GM18868 (cell line): ENCODE measurements at regions not wholly inside any gene's neighbourhood (a gene's known extent, or its start where the extent isn't known, plus 50 kb on each side); places are given as distances from the start of the nearest gene placed in this dataset.

ENCODE experiments used
- ATAC-seq: cut with Tn5 transposase; IDR thresholded peaks from one replicate; pipeline ENCODE4 v1.9.1; 2021; ENCODE audit warnings: mild to moderate bottlenecking, moderate library complexity; ENCODE audit not compliant: unreplicated experiment

DNA sequence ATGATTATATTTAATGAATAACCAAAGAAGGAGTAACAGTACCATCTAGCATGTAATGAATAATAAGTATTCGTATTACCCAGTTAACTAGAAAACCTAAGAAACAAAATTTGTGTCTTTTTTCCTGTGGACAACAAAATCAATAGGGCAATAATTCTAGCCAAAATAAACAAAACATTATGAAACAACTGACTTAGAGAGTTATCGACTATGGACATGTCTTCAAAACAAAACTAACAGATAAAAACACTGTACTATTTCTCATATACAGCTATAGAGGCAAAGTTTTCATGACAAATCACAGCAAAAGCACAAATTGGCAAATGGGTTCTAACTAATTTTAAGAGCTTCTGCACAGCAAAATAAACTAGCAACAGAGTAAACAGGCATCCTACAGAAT is 224.1 kb downstream of the ALX1 start:
- no peak for ATAC-seq

DNA sequence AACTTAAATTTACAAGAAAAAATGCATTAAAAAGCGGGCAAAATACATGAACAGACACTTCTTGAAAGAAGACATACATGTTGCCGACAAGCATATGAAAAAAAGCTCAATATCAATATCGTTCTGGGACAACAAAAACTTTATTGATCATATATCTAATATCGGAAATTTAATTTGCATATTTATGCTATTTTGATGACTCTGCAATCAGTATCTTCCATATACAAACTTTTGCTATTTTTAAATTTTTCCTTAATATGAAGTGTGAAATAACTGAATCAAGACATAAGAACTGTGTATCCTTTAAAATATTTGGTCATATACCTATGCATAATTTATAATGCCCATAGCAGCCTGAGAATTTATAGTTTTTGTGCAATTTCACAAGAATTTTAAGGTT is 224.6 kb downstream of the ALX1 start:
- no peak for ATAC-seq

DNA sequence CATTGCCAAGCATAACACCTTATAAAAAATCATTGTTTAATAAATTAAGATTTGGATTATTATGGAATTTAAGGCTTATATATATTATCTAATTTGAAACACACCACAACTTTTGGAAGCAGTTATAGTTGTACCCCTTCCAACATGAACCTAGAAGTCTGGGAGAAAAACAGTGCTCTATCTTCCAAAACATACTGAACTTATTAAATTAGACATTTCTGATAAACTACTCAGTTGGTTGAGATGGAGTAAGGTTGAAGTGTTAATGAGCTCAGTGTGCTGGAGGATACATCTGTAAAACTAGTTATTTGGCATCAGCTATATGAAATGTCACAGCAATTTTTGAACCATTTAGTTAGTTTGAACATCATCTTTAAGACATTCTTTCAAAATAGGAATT is 227.4 kb downstream of the ALX1 start:
- ATAC-seq, result no peak

DNA sequence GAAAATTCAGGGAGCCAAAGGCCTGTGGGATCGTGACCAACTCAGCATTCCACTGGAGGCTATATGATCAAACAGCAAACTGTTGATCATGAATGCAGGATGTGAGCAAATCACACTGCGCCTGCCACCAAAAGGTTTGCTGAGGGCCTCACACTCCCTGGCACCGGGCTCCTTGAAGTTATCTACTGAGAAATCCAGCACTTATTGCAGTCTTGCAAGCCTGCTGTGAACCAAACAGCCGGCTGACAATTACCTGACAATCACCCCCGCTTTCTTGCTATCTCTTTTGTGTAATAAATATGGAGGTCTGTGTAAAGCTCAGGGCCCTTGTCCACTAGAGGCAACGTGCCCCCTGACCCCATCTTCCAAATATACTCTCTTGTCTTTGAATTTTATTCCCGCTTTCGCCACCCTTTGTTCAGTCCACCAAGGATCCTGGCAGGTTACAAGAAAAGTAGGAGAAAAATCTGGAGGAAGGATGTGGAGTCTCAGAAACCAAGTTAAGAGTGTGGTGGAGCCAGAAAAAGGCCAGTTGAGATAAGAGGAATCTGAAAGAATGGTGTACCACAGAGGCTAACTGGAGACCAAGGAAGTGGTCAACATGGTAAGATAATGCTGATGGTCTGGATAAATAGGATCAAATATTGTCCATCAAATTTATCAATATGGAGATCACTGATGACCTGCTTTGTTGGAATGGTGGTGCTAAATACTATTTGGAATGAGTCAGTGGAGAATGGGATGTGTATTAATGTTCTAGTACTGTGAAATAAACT is 229.2 kb downstream of the ALX1 start:
- ATAC-seq, result no peak

DNA sequence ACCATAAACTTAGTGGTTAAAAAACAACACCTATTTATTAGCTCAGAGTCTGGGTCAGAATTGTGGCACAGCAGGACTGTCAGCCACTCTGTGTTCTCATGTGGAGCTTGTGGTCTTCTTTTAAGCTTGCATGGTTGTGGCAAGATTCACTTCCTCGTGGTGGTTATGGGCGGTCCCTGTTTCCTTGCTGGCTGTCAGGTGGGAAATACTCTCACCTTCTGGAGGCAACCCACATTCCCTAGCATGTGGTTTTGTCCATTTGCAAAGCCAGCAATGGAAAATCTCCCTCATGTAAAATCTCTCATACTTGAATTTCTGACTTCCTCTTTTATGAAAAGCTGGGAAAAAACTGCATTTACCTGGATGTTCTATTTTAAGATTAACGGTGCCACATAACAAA is 229.8 kb downstream of the ALX1 start:
- ATAC-seq, result peak; percentile 97

DNA sequence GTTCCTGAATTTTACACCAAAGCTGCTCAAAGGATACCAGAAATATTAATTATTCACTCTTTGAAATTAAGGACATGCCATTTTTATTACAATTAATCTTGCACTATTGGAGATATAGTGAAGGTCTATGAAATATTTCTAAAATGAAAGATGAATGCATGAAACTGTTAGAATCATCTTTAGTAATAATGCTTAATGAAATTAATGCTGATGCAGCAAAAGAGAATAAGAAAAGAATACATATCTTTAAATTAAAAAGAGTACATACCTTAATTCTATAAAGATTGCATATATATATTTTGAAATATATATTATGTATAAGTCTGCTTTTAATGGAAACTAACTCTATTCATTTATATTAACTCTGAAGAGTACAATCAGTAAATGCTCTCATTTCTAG is 236.0 kb downstream of the ALX1 start:
- no peak for ATAC-seq

DNA sequence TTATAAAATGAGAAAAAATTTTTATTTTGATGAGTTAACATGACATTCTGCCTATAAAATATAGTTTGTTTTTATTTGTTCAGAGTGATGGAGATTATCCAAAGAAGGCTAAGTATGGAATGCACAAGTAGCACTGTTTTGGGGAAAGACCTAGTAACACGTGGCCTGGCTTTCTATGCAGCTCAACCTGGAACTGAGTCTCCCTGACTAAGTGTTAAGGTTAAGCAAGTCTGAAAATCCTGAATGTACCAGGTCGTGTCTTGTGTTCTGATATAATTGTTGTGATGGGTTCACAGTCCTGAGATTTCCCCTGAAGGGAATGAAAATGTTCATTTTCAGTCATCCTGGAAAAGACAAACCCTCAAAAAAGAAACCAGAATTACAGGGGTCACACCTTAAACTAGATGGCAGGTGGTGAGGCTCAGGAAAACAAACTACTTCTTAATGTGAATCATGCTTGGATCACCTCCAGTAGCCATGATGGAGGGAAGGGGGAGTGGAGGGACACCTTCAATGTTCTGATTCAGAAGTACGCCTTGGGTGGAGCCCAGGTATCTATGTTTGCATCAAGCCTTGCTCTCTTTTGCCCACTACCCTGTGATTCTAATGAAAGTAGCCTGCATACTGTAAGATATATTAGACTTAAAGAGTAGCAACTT is 236.8 kb downstream of the ALX1 start:
- ATAC-seq, result no peak

DNA sequence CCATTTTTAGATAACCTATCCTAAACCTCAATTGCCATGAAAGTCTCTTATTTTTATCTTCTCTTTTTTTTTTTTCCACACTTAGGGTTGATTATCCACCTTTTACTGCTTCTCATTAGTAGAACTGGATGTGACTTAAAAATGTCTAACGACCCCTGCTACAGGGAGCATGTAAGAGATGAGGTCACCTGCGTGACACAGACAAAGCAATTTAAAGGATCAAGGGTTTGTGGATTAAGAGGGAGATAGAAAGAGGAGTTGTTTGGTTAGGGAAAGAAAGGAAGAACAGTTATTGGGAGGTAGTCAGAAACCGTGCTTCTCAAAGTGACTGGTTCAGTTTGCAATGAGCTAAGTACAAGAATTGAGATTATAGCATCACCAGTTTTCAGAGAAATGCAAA is 239.1 kb downstream of the ALX1 start:
- ATAC-seq, result no peak

DNA sequence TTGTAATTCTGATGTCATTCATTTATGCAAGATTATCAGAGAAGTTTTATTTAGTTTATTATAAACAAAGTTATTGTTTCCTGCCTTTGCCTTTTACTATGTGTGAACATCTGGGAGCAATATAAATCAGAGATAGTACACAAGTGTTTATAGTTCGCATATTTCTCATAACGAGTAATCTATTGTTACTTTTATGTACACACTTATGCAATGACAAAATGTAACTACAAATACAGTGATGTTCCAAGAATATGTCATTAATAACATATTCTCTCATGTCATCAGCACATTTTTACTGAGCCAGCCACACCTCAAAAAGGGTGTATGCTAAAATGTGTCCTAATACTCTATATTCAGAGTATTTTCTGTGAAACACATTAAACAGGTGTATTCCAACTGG is 243.2 kb downstream of the ALX1 start:
- ATAC-seq, result no peak

DNA sequence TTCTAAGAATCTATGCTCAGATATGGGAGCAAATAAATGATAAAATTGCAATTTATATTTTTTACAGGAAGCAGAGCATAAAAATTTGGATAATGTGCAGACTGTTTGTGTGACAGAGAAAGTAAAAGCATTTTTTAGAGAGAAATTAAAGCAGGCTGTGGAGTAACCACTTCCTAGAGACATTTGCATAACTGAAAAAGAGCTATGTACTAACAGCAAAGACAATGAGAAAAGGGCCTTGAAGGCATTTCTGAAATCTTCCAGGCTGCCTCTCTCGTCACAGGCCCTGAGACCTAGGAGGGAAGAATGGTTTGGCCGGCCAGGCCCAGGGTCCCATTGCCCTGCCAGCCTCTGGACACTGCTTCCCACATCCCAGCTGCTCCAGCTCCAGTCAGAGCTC is 247.2 kb downstream of the ALX1 start:
- peak; percentile 66 for ATAC-seq

DNA sequence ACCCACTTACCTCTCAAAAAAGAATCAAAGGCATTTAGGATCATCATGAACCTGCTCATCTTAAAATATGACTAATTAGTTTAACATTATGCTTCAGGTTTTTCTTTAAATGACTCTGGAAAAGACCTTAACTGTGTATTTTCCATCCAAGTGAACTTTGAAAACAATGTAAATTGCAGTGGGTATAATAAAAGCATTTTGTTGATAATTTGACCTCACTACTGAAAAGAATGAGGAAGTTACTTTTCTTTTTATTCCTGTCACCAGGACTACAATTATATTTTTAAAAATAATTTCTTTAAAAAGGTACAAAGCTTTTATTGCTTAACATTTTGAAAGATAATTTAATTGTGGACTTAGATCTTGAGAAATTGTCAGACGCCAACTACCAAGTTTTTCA is 249.9 kb downstream of the ALX1 start:
- no peak for ATAC-seq

DNA sequence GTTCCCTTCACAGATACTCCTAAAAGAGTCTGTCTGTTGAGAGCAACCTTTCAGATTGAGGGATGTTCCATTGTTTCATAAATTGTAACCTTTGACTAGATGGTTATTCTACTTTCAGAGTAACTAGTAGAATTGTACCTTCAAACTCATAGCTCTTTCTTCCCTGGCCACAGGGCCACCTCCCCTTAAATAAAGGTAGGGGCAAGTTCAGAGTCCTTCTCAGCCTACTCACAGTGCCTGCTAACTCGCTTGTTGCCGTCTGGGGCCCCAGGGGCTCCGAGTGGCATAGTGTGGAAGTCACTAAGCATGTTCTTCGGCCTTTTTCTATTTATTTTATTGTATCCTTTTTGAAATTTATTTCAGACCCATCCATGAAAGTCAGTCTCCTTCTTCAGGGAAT is 250.4 kb downstream of the ALX1 start:
- no peak for ATAC-seq

DNA sequence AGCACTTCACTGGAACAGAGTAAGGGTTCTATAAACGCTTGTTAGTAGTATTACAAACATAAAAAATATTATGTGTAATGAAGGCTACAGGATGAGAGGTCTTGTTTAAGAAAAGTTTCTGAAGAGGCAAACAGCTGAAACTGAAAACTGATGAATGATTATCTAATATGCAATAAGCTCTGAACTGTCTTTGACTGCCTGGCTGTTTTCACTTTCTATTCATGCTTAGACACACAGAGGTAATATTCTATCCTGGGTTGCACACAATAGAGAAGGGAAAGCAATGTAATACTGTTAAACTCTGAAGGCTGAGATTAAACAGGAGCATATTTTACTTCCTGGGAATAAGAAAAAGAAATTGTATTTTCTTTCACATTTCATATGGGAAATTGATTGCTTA is 251.3 kb downstream of the ALX1 start:
- peak; percentile 85 for ATAC-seq

DNA sequence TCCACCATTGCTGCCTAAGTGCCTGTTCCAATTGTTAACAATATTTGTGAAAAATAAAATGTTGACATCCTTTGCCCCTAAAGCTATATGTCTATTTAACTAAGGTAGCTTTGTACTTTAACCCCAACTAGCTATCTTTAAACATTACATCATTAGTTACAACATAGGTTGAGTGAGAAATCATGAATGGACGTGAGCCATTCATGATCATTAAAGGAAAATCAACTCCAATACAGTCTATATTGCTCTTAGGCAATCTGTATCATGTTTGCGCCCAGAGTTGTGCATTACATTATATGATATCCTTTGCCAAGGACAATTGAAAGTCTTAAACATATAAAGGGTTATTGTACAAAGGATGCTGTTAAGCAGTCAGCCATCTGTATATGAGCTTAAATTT is 269.6 kb downstream of the ALX1 start:
- ATAC-seq, result no peak

DNA sequence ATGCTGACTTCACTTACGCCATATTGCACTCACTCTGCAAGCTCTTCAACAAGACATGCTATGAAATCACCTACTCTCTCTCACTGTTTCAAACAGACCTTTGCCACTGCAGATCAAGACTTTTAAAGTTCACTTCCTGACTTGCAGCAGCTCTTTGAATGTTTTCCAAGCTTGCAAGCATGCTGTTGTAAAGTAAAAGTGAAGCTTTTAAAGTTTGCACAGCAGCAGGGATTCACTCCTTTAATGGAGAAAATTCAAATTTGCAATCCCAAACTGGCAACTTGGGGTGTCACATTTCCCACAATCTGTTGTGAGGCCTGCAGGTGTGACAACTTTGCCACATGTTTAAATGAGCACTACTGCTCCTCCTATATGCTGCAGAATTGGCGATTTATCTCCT is 270.9 kb downstream of the ALX1 start:
- ATAC-seq, result no peak

DNA sequence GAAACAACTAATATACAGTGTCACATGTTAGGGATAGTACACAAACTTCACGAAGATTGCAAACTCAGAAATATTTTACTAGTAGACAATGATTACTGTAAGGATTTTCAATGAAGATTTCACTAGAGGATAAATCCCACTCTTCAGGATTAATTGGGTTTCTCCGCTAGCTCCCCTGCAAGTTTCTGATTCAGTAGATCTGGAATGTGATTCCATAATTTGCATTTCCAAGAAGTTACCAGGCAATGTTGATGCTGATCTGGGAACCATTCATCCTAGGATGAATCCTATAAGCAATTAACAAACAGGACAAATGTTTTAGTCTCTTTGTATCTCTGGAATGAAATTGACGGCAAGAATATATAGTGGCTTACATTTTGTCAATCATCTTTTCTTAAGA is 272.4 kb downstream of the ALX1 start:
- ATAC-seq, result no peak

DNA sequence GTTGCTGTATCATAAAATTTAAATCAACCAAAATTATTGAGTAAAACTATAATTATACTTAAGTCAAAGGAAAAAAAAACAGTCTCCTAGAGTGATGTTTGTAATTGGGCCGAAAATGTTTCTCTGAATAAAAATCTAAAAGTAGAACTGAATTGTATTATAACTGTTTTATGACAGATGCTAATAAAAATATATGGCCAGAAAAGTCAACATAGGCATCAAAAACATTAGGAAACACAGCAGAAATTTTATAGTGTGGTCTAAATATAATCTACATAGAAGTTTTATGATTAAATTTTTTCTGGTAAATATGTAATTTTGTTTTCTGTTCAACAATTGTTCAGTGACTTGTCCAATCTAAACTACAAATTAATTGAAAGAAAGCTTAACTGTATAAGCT is 277.8 kb downstream of the ALX1 start:
- ATAC-seq, result no peak

DNA sequence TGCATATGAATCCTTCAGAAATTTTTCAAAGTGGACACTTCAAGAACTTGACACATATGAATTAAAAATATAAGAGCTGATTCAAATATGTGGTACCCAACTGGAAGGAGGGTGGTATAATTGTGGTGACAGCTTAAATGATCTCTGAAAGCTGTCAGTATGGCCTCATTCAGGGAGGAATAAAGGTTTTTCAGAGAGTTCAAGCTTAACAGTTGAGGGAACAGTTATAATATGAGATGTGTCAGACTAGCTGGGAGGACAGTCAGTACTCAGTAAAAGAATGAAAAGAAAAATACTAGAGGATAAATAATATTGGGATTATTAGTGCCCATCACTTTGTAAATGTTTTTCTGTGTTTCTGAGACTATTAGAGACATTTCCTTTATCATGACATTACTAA is 277.5 kb downstream of the RASSF9 start:
- no peak for ATAC-seq

DNA sequence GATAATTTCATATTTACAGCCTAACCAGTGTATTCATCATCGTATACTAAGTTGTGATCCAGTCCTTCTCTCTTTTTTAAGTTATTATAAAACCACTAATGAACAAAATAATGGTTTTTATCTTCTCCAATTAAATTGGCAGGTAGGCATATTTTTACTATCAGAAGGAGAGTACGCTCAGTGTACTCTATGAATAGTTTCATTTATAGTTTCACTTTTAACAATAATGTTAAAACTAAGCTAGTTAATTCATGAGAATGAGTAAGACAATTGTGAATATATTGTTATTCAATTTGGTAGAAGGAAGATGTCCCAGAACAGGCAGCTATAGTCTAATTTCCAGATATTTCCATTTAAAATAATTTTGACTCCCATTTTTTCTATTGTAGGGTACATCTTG is 277.1 kb downstream of the RASSF9 start:
- ATAC-seq, result no peak

DNA sequence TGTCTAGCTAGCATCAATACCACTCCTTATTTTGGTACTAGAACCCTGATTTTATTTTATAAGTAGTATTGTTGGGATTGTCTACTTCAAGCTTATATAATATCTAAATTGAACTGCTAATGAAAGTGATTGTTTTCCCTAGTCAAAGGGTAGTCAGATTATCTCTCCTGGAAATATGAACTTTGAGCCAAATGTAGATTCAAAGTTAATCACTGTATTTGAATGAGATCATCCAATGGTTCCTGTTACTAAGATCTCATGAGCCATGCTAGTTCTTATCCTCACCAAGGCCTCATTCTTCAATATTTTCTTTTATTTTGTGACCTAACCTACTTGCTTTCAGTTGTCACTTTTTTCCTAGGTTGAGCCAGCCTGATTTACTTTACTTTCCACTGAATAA is 276.7 kb downstream of the RASSF9 start:
- no peak for ATAC-seq

DNA sequence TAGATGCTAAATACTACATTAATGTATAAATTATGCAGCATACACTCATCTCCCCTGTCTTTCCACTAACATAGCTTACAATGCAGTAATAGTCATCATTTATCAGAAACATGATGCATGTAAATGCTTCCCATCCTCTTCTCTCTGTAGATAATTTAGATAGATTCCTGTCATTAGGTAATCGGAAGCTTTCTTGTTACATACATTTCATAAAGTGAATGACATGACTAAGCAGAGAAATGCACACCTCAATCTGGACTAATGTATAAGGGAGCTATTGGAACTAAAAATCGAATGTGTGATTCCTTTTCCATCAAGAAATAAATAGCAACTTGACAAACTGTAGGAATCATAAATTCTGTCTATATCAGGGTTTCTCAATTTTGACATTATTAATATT is 273.4 kb downstream of the RASSF9 start:
- no peak for ATAC-seq

DNA sequence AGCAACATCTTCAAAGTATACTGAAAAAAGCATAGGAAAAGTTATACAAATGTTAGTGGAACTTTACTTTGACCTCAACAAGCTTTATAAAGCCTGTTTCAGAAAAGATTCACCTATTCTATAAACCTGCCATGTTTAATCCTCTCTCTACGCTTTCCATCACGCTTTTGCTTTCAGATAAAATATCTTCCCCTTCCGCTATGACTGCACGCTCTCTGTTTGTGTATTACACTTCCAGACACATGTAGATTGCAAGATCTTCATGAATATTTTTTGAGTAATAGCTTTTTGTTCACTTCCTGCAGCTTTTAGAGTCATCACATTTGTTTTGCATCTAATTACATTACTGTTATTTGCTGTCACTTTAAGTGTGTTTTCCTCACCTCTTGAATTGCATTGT is 271.4 kb downstream of the RASSF9 start:
- peak; percentile 71 for ATAC-seq
